Activated B cell treated with CpG ODN at 0.5 μM for 24 hours (primary cell): ENCODE measurements at regions not wholly inside any gene's neighbourhood (a gene's known extent, or its start where the extent isn't known, plus 50 kb on each side); places are given as distances from the start of the nearest gene placed in this dataset.

Experiments
- ATAC-seq: fragments of 200-7000 bp; cut with Tn5 transposase; one replicate; pipeline ENCODE4 v1.10.0; 2021; ENCODE audit warnings: low read depth, mild to moderate bottlenecking, moderate library complexity
- CTCF ChIA-PET: fragments of 350-600 bp; sonication (Branson Sonifier 250); formaldehyde crosslinking; loops from one replicate; lab custom pipeline; 2021; ENCODE audit warnings: antibody characterized with exemption; lab: Charles Lee
- POLR2A ChIA-PET: fragments of 350-600 bp; sonication (Branson Sonifier 250); formaldehyde crosslinking; loops from one replicate; lab custom pipeline; 2021; ENCODE audit warnings: antibody characterized with exemption; lab: Charles Lee
- DNase-seq: peaks from one replicate; pipeline ENCODE4 v3.0.0; 2022
- H3K27ac Mint-ChIP-seq: one replicate; pipeline ENCODE4 v1.8.0; 2020; ENCODE audit warnings: mixed read lengths
- H3K27me3 Mint-ChIP-seq: one replicate; pipeline ENCODE4 v1.8.0; 2021; ENCODE audit warnings: mixed read lengths
- H3K36me3 Mint-ChIP-seq: one replicate; pipeline ENCODE4 v1.8.0; 2021; ENCODE audit warnings: low read depth, mixed read lengths
- H3K4me1 Mint-ChIP-seq: one replicate; pipeline ENCODE4 v1.8.0; 2021; ENCODE audit warnings: mixed read lengths
- H3K4me3 Mint-ChIP-seq: one replicate; pipeline ENCODE4 v1.8.0; 2020; ENCODE audit warnings: mild to moderate bottlenecking, mixed read lengths
- H3K9me3 Mint-ChIP-seq: one replicate; pipeline ENCODE4 v1.8.0; 2020; ENCODE audit warnings: mixed read lengths
- CTCF ChIP-seq: fragments of 200-600 bp; IDR thresholded peaks from one replicate; pipeline ENCODE4 v1.8.0; 2022; ENCODE audit warnings: antibody characterized with exemption, mild to moderate bottlenecking
- intact Hi-C: fragments of 100-400 bp; cut with micrococcal nuclease; formaldehyde crosslinking; loops from one replicate; pipeline ENCODE4 v1.15.1; 2024

GRCh38 chr10:33661580-33662336 lies 327.3 kb upstream of the NRP1 start:
- intact Hi-C loops: no loop called here
- Mint-ChIP-seq H3K27me3 (no peaks in the 10 kb centered on the region), H3K4me1 (no peaks in the 10 kb centered on the region), H3K36me3 (no peaks in the 10 kb centered on the region), H3K4me3 (no peak overlapping the region), H3K27ac (no peak overlapping the region), H3K9me3 (no peaks in the 10 kb centered on the region)
- ChIA-PET CTCF (no interaction called here), POLR2A (no interaction called here)
- ATAC-seq (no peak), DNase-seq (no peak)
- no peak for TF ChIP-seq CTCF

- POLR2A ChIA-PET: no interaction called here
- Mint-ChIP-seq H3K27me3 (no peaks in the 10 kb centered on the region), H3K27ac (no peak overlapping the region), H3K4me1 (no peaks in the 10 kb centered on the region), H3K9me3 (no peaks in the 10 kb centered on the region), H3K4me3 (no peak overlapping the region), H3K36me3 (no peaks in the 10 kb centered on the region)
- DNase-seq (no peak), ATAC-seq (no peak)
- TF ChIP-seq CTCF: no peak
- intact Hi-C loops: no loop called here
- CTCF ChIA-PET: no interaction called here
Measured at GRCh38 chr10:33660329-33660728, 325.9 kb upstream of the NRP1 start.

GRCh38 chr10:33657913-33658312 lies 323.4 kb upstream of the NRP1 start:
- no peak for TF ChIP-seq CTCF
- POLR2A ChIA-PET: no interaction called here
- no peak overlapping the region for H3K4me3 Mint-ChIP-seq
- CTCF ChIA-PET: no interaction called here
- H3K4me1 Mint-ChIP-seq: no peaks in the 10 kb centered on the region
- no peak for DNase-seq
- intact Hi-C loops: no loop called here
- no peaks in the 10 kb centered on the region for H3K36me3 Mint-ChIP-seq
- no peak overlapping the region for H3K27ac Mint-ChIP-seq
- no peaks in the 10 kb centered on the region for H3K27me3 Mint-ChIP-seq
- H3K9me3 Mint-ChIP-seq: peaks cover 5% of the 10 kb centered on the region
- ATAC-seq: no peak

GRCh38 chr10:33657154-33657908 lies 322.9 kb upstream of the NRP1 start:
- Mint-ChIP-seq H3K4me3 (no peak overlapping the region), H3K27ac (no peak overlapping the region), H3K4me1 (no peaks in the 10 kb centered on the region), H3K36me3 (no peaks in the 10 kb centered on the region), H3K27me3 (no peaks in the 10 kb centered on the region), H3K9me3 (peaks cover 8% of the 10 kb centered on the region)
- DNase-seq: no peak
- POLR2A ChIA-PET: no interaction called here
- TF ChIP-seq CTCF: no peak
- ATAC-seq: no peak
- intact Hi-C loops: no loop called here
- CTCF ChIA-PET: no interaction called here

- H3K4me1 Mint-ChIP-seq: no peaks in the 10 kb centered on the region
- CTCF ChIA-PET: no interaction called here
- POLR2A ChIA-PET: no interaction called here
- no peak overlapping the region for H3K4me3 Mint-ChIP-seq
- intact Hi-C loops: no loop called here
- H3K27me3 Mint-ChIP-seq: no peaks in the 10 kb centered on the region
- H3K9me3 Mint-ChIP-seq: peaks cover 11% of the 10 kb centered on the region
- no peak overlapping the region for H3K27ac Mint-ChIP-seq
- H3K36me3 Mint-ChIP-seq: no peaks in the 10 kb centered on the region
- DNase-seq (no peak), ATAC-seq (no peak)
- TF ChIP-seq CTCF: no peak
Measured at GRCh38 chr10:33655921-33656320, 321.5 kb upstream of the NRP1 start.
